VCaP (cell line): ENCODE measurements at regions not wholly inside any gene's neighbourhood (a gene's known extent, or its start where the extent isn't known, plus 50 kb on each side); places are given as distances from the start of the nearest gene placed in this dataset.

Experiments
- H3K27ac ChIP-seq: fragments of 450-650 bp; 2 replicates; pipeline ENCODE4 v1.5.1; 2017
- TF ChIP-seq, protein P1 (sequence below): fragments of 450-650 bp; conservative IDR thresholded peaks from 2 replicates; pipeline ENCODE4 v1.5.1; 2017; ENCODE audit warnings: mild to moderate bottlenecking, moderate library complexity

DNA sequence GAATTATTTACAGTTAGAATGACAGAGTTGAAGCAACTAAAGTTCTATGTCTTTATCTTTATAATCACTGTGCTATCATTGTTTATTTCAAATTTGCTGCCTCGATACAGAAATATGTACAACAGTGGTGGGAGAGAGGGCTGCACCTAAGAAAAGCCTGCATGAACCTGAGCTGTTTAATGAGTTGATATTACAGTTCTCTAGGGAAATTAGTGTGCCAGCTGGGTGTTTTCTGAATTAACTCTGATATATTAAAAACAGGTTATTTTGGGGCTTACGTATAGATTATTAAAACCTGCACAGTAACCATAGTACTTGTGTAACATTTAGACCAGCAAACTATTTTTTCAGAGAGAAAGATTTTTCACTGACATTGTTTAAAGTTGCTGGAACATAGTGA lies 750.5 kb upstream of the DDX18 start:
- TF ChIP-seq, protein P1, sequence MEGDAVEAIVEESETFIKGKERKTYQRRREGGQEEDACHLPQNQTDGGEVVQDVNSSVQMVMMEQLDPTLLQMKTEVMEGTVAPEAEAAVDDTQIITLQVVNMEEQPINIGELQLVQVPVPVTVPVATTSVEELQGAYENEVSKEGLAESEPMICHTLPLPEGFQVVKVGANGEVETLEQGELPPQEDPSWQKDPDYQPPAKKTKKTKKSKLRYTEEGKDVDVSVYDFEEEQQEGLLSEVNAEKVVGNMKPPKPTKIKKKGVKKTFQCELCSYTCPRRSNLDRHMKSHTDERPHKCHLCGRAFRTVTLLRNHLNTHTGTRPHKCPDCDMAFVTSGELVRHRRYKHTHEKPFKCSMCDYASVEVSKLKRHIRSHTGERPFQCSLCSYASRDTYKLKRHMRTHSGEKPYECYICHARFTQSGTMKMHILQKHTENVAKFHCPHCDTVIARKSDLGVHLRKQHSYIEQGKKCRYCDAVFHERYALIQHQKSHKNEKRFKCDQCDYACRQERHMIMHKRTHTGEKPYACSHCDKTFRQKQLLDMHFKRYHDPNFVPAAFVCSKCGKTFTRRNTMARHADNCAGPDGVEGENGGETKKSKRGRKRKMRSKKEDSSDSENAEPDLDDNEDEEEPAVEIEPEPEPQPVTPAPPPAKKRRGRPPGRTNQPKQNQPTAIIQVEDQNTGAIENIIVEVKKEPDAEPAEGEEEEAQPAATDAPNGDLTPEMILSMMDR, result no peak
- H3K27ac ChIP-seq, result no peak overlapping the region

DNA sequence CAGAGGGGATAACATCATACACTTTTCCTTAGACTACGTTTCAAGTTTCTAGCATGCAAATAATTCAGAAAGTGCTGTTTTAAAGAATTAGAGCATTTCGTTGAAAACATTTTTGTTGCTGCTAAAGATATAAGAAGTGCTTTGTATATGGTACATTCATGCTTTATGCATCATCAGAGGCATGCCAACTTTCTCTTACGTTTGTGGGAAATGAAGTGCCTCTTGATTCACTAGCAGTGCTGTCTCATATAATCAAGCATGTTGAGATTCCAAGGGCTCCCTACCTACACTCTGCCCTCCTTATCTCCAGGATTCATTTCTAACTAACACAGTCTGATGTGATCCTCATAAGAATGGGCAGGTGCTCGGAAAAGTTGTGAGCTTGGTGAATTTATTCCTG lies 748.6 kb upstream of the DDX18 start:
- TF ChIP-seq, protein P1, result no peak
- no peak overlapping the region for H3K27ac ChIP-seq

DNA sequence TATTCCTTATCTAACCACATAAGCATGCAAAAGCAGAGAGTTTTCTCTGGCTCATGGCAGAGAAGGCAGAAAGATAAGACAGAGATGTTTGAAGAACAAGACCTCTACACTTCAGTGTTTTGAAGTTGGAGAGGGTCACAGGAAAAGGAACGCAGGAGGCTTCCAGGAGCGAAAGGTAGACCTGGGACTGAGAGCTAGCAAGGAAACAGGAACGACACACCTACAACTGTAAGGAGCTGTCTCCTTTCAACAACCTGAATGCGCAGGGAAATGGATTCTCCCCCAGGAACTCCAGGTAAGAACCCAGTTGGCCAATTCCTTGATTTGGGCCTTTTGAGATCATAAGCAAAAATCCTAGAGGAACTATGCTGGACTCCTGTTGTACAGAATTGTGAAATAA lies 746.6 kb upstream of the DDX18 start:
- no peak overlapping the region for H3K27ac ChIP-seq
- TF ChIP-seq, protein P1, result no peak

DNA sequence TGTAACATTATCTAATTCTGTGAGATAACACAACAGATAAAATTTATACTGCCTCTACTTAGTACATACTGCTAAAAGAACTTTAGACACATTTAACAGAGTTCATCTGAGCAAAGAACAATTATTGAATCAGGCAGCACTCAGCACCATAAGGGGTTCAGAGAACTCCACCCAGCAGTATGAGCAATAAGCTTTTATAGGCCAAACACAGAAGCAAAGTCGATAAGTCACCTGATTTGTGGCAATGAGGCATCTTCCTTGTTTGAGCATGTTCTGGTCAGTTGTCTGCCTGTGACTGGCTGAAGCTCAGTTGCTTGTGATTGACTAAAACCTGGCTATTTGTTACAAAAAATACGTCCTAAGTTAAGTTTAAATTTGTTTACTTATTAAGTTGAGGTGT lies 746.1 kb upstream of the DDX18 start:
- TF ChIP-seq, protein P1, result no peak
- H3K27ac ChIP-seq, result no peak overlapping the region

DNA sequence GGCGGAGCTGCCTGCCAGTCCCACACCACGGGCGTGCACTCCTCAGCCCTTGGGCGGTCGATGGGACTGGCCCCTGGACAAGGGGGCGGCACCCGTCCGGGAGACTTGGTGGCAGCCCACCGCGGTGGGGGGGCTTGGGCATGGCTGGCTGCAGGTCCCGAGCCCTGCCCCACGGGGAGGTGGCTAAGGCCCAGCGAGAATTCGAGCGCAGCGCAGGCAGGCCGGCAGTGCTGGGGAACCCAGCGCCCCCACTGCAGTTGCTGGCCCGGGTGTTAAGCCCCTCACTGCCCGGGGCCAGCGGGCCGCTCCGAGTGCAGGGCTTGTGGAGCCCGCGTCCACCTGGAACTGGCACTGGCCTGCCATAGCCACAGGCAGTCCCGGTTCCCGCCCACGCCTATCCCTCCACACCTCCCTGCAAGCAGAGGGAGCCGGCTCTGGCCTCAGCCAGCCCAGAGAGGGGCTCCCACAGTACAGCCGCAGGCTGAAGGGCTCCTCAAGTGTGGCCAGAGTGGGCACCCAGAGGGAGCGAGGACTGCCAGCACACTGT lies 742.9 kb upstream of the DDX18 start:
- H3K27ac ChIP-seq, result no peak overlapping the region
- TF ChIP-seq, protein P1, result no peak

DNA sequence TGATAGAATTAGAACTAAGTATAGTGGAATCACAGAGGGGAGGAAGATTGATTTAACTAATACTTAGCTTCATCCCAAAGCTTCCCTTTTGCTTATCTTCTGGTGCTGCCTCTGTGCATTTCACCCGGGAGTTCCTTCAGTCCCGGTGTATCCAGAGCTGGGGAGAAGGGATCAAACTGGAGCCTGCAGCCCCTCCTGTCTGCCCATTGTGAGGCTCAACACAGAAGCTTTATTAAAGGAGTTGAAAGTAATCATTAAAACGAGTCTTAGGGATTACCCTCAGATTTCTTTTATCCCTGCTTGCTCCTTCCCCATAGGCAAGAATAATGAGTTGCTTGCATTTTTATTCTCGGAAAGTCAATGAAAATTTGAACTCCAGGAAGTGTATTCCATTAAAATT lies 739.7 kb upstream of the DDX18 start:
- no peak overlapping the region for H3K27ac ChIP-seq
- TF ChIP-seq, protein P1, result no peak

DNA sequence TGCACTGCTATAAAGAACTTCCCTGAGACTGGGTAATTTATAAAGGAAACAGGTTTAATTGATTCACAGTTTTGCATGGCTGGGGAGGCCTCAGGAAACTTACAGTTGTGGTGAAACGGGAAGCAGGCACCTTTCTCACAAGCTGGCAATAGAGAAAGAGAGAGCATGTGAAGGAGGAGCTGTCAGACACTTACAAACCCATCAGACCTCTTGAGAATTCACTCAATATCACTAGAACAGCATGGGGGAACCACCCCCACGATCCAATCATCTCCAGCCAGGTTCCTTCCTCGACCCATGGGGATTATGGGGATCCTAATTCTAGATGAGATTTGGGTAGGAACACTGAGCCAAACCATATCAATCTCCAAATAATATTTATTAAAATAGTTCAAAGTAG lies 729.2 kb upstream of the DDX18 start:
- TF ChIP-seq, protein P1, result no peak
- no peak overlapping the region for H3K27ac ChIP-seq
